Natural killer cell (primary cell): ENCODE measurements at regions not wholly inside any gene's neighbourhood (a gene's known extent, or its start where the extent isn't known, plus 50 kb on each side); places are given as distances from the start of the nearest gene placed in this dataset.
"Not testable (repeated sequence)": the region's sequence is repeated elsewhere in the genome, so short reads cannot be mapped to it uniquely, and the experiment has no call there.

Experiments
- ATAC-seq, 3 donors: fragments of 150-1000 bp in 2 of 3; fragments of 200-7000 bp in 1 of 3; cut with Tn5 transposase; 1 replicate in 1 of 3; 2 replicates in 2 of 3; pipeline ENCODE4 v1.10.0; 2021; ENCODE audit warnings: mild to moderate bottlenecking in 2 of 3, moderate library complexity in 2 of 3
- DNase-seq, 2 donors: peaks; one replicate each; pipeline versions ENCODE4 v3.0.0 to v3.0.0-alpha.2; 2013 to 2021; ENCODE audit warnings: mixed read lengths in 1 of 2
- H3K27ac ChIP-seq: one replicate; pipeline ENCODE4 v1.5.1; 2013; ENCODE audit warnings: mild to moderate bottlenecking, low read length
- H3K27me3 ChIP-seq: one replicate; pipeline ENCODE4 v1.6.1; 2013; ENCODE audit warnings: low read length; ENCODE audit not compliant: control insufficient read depth, insufficient read depth
- H3K36me3 ChIP-seq: one replicate; pipeline ENCODE4 v1.6.1; 2013; ENCODE audit warnings: low read length; ENCODE audit not compliant: control insufficient read depth, insufficient read depth
- H3K4me1 ChIP-seq: one replicate; pipeline ENCODE4 v1.6.1; 2013; ENCODE audit warnings: low read length; ENCODE audit not compliant: control insufficient read depth, insufficient read depth
- H3K4me3 ChIP-seq: one replicate; pipeline ENCODE4 v1.5.1; 2013; ENCODE audit warnings: low read length
- H3K9me3 ChIP-seq: one replicate; pipeline ENCODE4 v1.6.1; 2013; ENCODE audit warnings: low read length; ENCODE audit not compliant: control insufficient read depth, insufficient read depth
- H3K27ac Mint-ChIP-seq, 2 donors: one replicate each; pipeline ENCODE4 v1.8.0; 2022; ENCODE audit warnings: mild to moderate bottlenecking in 2 of 2, mixed read lengths in 2 of 2, moderate library complexity in 1 of 2
- H3K27me3 Mint-ChIP-seq, 2 donors: one replicate each; pipeline ENCODE4 v1.8.0; 2022; ENCODE audit warnings: low read depth in 2 of 2, mixed read lengths in 2 of 2
- H3K36me3 Mint-ChIP-seq: one replicate; pipeline ENCODE4 v1.8.0; 2022; ENCODE audit warnings: mixed read lengths
- H3K4me1 Mint-ChIP-seq, 2 donors: one replicate each; pipeline ENCODE4 v1.8.0; 2022; ENCODE audit warnings: mixed read lengths in 2 of 2
- H3K4me3 Mint-ChIP-seq: one replicate; pipeline ENCODE4 v1.8.0; 2022; ENCODE audit warnings: mild to moderate bottlenecking, moderate library complexity, mixed read lengths
- H3K9me3 Mint-ChIP-seq, 2 donors: one replicate each; pipeline ENCODE4 v1.8.0; 2022; ENCODE audit warnings: mixed read lengths in 2 of 2
- CTCF ChIP-seq: fragments of 200-600 bp; IDR thresholded peaks from one replicate; pipeline ENCODE4 v1.8.0; 2022; ENCODE audit warnings: antibody characterized with exemption
- WGBS: methylation state at CpG from one replicate; pipeline ENCODE4 v1.1.7; 2013; ENCODE audit warnings: missing lambda C conversion rate; ENCODE audit not compliant: insufficient coverage; 5-methylcytosine and 5-hydroxymethylcytosine counted together
- intact Hi-C: fragments of 100-400 bp; cut with micrococcal nuclease; formaldehyde crosslinking; loops from one replicate; pipeline ENCODE4 v1.14.2; 2022

GRCh38 chr7:39838326-39838725, 111.7 kb upstream of the CDK13 start:
- H3K4me1 ChIP-seq, result no peaks in the 10 kb centered on the region
- Mint-ChIP-seq H3K27ac (no peak overlapping the region), H3K9me3 (no peaks in the 10 kb centered on the region), H3K27me3 (peaks cover 38 to 54% of the 10 kb centered on the region in 2 donors), H3K4me3 (no peak overlapping the region), H3K36me3 (no peaks in the 10 kb centered on the region), H3K4me1 (peaks cover 0 to 4% of the 10 kb centered on the region in 2 donors)
- intact Hi-C loops, result no loop called here
- TF ChIP-seq CTCF, result no peak
- H3K27ac ChIP-seq, result no peak overlapping the region
- no peaks in the 10 kb centered on the region for H3K36me3 ChIP-seq
- no peak overlapping the region for H3K4me3 ChIP-seq
- no peaks in the 10 kb centered on the region for H3K9me3 ChIP-seq
- WGBS, result 17% methylated on average over 3 of the region's 3 CpGs
- peaks cover 15% of the 10 kb centered on the region for H3K27me3 ChIP-seq
- DNase-seq (no peak), ATAC-seq (no peak)

DNA sequence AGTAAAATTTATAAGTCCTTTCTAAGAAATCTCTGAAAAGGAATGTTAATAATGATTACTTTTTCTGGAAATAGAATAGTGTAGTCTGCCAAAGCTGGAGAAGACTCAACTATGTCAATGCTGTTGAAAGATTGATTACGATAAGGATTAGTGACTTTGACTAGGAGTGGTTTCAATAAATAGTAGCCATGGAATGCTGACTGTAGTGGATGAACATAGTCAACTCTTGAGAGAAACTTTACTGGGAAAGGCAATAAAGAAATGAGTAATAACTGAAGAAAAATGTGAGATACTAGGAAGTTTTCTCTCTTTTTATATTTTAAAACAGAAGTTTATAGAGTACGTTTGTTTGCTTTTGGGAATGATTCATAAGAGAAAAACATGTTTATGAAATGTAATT, 105.0 kb upstream of the CDK13 start:
- WGBS, result 90% methylated on average over 1 of the region's 2 CpGs
- Mint-ChIP-seq H3K36me3 (no peaks in the 10 kb centered on the region), H3K4me1 (no peaks in the 10 kb centered on the region), H3K27ac (no peak overlapping the region), H3K9me3 (no peaks in the 10 kb centered on the region), H3K27me3 (peaks cover 19 to 32% of the 10 kb centered on the region in 2 donors), H3K4me3 (no peak overlapping the region)
- no peak overlapping the region for H3K27ac ChIP-seq
- no peak for ATAC-seq
- H3K4me3 ChIP-seq, result no peak overlapping the region
- intact Hi-C loops, result no loop called here
- H3K27me3 ChIP-seq, result no peaks in the 10 kb centered on the region
- H3K4me1 ChIP-seq, result no peaks in the 10 kb centered on the region
- TF ChIP-seq CTCF, result no peak
- H3K36me3 ChIP-seq, result no peaks in the 10 kb centered on the region
- no peak for DNase-seq
- H3K9me3 ChIP-seq, result no peaks in the 10 kb centered on the region

DNA sequence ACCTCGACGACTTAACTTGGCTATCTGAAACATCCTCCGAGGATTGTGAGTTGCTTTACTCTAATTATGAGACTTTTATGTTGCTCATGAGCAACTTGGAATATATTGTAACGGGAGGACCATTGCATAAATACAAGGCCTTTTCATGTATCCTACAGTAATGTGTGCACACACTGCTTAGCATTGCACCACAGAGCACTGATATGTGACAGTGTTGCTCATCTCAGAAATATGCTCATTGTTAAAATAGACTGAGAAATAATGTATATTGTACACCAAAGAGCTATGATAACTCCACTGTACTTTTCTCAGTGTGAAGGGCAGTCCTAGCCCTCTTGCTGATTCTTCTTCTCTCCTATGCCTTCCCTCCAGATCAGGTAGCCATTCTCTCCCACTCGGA, 102.8 kb upstream of the CDK13 start:
- Mint-ChIP-seq H3K27ac (no peak overlapping the region), H3K4me1 (no peaks in the 10 kb centered on the region), H3K4me3 (no peak overlapping the region), H3K9me3 (no peaks in the 10 kb centered on the region), H3K27me3 (peaks cover 13 to 30% of the 10 kb centered on the region in 2 donors), H3K36me3 (no peaks in the 10 kb centered on the region)
- no peaks in the 10 kb centered on the region for H3K9me3 ChIP-seq
- ATAC-seq (no peak), DNase-seq (no peak)
- no peaks in the 10 kb centered on the region for H3K36me3 ChIP-seq
- no peak overlapping the region for H3K4me3 ChIP-seq
- no peaks in the 10 kb centered on the region for H3K27me3 ChIP-seq
- intact Hi-C loops, result no loop called here
- TF ChIP-seq CTCF, result no peak
- WGBS, result 91% methylated on average over 5 of the region's 5 CpGs
- H3K27ac ChIP-seq, result no peak overlapping the region
- H3K4me1 ChIP-seq, result no peaks in the 10 kb centered on the region

DNA sequence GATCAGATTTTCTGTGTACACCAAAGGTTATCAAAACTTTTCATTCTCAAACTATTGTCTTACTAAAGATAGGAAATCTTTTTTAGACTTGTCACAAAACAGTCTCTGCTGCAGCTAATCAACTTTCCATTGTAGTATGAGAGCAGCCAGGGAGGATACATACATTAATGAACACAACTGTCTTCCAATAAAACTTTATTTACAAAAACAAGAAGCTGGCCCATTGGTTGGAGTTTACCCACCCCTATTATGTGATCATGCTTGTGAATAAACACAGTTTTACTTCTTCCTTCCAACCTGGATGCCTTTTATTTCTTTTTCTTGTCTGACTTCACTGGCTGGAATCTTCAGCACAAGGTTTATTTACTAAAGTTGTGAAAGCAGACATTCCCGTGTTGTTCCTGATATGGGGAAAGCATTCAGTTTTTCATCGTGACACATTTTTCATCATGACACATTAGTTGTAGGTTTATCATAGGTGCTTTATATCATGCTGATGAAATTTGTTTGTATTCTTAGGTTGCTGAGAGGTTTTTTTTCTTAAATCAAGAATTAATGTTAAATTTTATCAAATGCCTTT, 98.5 kb upstream of the CDK13 start:
- Mint-ChIP-seq H3K27ac (no peak overlapping the region), H3K27me3 (peaks cover 19 to 34% of the 10 kb centered on the region in 2 donors), H3K36me3 (no peaks in the 10 kb centered on the region), H3K9me3 (no peaks in the 10 kb centered on the region), H3K4me1 (peaks cover 11 to 16% of the 10 kb centered on the region in 2 donors), H3K4me3 (no peak overlapping the region)
- Histone ChIP-seq H3K27me3 (no peaks in the 10 kb centered on the region), H3K4me3 (no peak overlapping the region), H3K36me3 (no peaks in the 10 kb centered on the region), H3K27ac (no peak overlapping the region), H3K9me3 (no peaks in the 10 kb centered on the region), H3K4me1 (no peaks in the 10 kb centered on the region)
- intact Hi-C loops, result no loop called here
- ATAC-seq, result no peak
- 94% methylated on average over 2 of the region's 2 CpGs for WGBS
- TF ChIP-seq CTCF, result no peak
- DNase-seq, result no peak

DNA sequence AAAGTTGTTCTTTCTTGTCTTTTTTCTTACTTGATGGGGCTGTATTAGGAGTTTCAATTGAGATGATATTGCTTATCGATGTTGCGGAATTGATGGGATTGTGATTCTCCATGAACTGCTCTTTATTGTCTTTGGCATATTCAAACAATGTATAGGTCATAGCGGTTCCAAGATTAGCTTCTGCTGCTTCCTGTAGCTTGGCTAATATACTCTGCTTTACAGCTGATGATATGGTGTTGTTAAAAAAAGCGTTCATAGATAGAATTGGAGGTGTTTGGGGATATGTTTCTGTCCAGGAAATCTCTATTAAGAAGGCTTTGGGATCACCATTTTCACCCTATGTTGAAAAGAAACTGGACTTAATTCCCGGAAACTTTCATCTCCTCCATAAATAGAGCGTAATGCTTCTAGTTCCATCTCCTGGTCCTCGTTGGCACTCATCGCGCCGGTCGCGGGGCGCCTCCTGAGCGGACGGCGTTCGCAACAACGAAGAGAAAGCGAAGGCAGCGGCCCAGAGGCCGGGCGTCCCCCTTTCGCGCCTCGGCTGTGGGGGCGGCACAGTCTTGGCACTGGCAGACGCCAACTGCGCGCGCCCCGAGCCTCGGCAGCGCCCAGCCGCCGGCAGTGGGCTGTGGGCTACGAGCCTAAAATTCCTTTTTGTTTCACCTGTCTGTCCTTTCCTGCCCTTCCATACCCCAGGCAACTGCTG, 95.3 kb upstream of the CDK13 start:
- H3K36me3 ChIP-seq, H3K9me3 Mint-ChIP-seq, H3K27me3 ChIP-seq, intact Hi-C loops, DNase-seq, H3K9me3 ChIP-seq, H3K27ac ChIP-seq, H3K4me1 ChIP-seq, H3K4me3 ChIP-seq, H3K36me3 Mint-ChIP-seq, H3K27ac Mint-ChIP-seq: not testable (repeated sequence)
- Mint-ChIP-seq H3K4me3 (peak overlapping the region; percentile 52), H3K4me1 (peaks cover 11 to 16% of the 10 kb centered on the region in 2 donors), H3K27me3 (peaks cover 27 to 60% of the 10 kb centered on the region in 2 donors)
- ATAC-seq, result peak; percentile 95 to 100 (median 100)
- 39% methylated on average over 12 of the region's 36 CpGs for WGBS
